ENCODE measurements at regions not wholly inside any gene's neighbourhood (a gene's known extent, or its start where the extent isn't known, plus 50 kb on each side); places are given as distances from the start of the nearest gene placed in this dataset.
A peak's percentile ranks its signal among the peaks of the same experiment; 100 is the strongest.

GRCh38 chr2:163367825-163368582, 367.8 kb downstream of the FIGN start:
- no peak for DNase-seq

- DNase-seq = no peak
Observed at GRCh38 chr2:163364736-163365135, 371.1 kb downstream of the FIGN start.

GRCh38 chr2:163353551-163353950, 382.3 kb downstream of the FIGN start:
- DNase-seq = no peak

GRCh38 chr2:163351966-163352365, 383.8 kb downstream of the FIGN start:
- DNase-seq = no peak

- no peak for DNase-seq
Observed at GRCh38 chr2:163351143-163351542, 384.7 kb downstream of the FIGN start.

DNA sequence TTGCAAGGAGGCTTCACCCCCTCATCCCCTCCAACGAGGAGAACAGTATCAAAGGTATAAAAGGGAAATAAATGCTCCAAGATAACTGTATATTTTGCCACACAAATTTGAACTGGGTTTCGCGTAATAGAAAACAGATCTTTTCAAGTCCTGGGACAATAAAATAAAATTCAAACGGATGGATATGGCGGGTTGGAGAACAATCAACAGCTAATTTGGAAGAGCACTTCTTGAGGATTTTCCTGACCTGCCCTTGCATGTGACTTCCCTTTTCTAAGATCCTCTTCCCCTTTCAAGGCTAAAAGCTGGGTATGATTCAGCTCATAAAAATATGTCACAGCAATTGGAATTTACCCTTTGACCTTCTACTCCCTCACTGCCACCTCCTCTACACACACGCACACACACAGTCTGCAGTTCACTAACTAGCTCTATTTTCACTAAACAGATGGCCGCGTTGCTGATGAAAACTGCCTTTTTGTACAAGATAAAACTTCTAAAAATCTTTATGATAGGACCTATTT, 386.9 kb downstream of the FIGN start:
- DNase-seq = peak; percentile 56 to 92 (median 78)

GRCh38 chr2:163347982-163348856, 387.6 kb downstream of the FIGN start:
- peak; percentile 45 to 68 (median 65) for DNase-seq

- peak; percentile 47 to 82 (median 70) for DNase-seq
Observed at GRCh38 chr2:163345795-163346573, 389.8 kb downstream of the FIGN start.

- no peak for DNase-seq
Observed at GRCh38 chr2:163343316-163343715, 392.5 kb downstream of the FIGN start.

DNA sequence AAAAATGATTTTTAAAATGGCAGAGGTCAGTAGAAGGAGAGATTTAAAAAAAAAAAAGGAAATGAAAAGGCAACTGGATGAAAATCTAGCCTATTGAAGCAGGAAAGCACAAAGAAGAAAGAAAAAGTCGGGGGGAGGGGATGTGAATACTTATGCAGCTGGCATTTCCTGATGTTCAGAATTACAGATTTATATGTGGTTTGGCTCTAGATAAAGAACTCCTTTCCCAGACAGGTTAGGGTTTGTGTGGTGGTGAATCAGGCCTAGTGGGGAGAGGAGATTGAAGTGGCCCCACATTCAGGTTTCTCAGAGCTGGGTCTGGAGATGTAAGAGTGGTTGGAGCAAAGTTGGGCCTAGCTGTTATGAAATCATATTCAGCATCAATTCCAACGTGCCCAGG, 394.4 kb downstream of the FIGN start:
- DNase-seq = no peak

GRCh38 chr2:163338270-163338669, 397.5 kb downstream of the FIGN start:
- DNase-seq = no peak

DNA sequence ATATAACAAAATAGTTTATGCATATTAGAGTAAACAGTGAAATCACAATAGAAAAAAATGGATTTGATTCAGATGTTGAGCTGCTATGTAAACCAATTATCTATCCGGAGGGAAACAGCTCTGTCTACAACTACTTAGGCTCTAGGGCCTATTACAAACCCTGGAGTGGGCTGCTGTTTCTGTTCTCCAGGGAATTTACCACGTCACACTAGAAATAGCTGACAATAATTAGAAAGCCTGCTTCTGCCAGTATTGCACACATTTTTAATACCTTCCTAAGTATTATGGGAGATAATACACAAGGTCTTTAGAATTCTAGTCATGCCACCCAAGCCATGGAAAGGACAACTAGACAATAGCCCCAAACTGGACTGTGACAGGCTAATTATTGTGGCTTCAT, 411.1 kb downstream of the FIGN start:
- DNase-seq = no peak

DNA sequence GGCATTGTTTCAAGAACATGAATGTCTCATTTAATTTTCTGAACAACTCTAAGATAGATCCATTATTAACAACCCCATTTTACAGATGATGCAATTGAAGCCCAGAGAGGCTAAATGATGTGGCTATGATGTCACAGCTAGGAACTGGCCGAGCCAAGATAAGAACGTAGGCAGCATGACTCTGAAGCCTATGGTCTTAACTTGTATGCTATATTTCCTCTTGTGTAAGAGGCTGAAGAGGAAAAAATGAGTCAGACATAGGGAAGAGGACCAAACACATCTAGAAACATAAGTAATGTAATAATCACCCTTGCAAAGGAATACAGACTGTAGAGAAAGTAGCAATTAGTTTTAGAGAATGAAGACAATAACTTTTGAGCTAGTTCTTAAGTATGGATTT, 416.8 kb downstream of the FIGN start:
- DNase-seq = peak in 2 of 4 experiments; percentile 9 to 26

- DNase-seq = no peak
Observed at GRCh38 chr2:163314712-163315111, 421.1 kb downstream of the FIGN start.

DNA sequence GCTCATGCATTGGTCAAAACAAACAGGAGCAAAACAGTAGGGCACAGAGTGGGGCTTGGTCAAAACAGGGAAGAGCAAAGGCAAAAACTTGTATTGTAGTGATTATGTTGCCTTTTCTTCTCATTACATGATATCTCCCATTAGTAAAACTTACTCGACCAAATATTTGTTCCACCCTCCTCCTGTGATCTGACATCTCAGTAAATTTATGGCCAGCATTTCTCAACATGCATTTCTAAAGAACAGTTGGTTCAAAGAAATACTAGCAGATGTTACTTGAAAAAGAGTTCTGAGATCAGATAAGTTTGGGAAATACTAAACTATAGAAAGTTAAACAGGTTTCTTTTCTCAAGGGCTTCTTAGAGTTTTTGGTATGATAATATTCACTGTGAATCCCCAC, 423.1 kb downstream of the FIGN start:
- DNase-seq = no peak

DNA sequence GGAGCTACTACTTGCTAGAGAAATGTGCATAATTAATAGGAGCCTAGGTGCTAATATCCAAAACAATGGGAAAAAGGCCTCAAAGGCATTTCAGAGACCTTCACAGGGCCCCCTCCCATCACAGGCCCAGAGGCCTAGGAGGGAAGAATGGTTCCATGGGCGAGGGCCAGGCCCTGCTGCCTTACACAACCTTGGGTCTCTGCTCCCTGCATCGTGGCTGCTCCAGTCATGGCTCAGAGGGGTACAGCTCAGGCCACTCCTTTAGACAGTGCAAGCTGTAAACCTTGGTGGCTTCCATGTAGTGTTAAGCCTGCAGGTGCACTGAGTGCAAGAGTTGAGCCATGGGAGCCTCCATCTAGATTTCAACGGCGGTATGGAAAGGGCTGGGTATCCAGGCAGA, 429.2 kb downstream of the FIGN start:
- no peak for DNase-seq

DNA sequence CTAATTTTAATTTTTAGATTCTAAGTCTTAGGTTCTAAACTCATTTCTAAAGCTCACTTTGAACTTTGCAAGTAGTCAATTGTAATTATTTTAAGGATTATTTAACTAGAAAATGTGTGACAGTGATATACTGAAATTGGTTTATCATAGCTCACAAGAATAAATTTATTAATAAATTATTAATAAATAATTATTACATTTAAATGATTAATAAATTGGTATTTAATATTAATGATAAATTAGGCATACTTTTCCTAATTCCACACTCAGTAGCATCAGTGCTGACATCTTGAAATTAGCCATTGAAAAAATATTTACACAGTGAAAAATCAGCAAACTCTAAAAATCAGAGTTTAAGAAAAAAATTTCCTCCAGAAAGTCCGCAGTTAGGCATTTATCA, 433.7 kb downstream of the FIGN start:
- no peak for DNase-seq

GRCh38 chr2:163291790-163292189, 444.0 kb downstream of the FIGN start:
- no peak for DNase-seq

- no peak for DNase-seq
Observed at GRCh38 chr2:163281717-163282116, 443.1 kb upstream of the KCNH7 start.

DNA sequence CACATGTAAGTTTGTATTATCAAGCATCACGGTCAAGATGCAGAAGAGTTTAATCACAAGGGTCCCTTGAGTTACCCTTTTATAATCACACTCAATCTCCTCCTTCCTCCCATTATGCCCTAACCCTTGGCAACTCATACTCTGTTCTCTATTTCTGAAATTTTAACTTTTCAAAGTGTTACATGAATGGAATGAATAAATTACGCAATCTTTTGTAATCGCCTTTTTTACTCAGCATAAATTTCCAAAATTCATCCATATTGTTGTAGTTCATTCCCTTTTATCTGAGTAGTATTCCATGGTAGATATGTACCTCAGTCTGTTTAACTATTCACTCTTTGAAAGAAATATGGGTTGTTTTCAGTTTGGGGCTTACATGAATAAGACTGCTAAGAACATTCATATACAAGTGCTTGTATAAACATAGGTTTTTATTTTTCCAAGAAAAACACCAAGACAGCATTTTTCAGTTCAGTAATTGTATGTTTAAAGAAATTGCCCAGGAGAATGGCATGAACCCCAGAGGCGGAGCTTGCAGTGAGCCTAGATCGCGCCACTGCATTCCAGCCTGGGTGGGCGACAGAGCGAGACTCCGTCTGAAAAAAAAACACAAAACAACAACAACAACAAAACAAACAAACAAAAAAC, 430.9 kb upstream of the KCNH7 start:
- DNase-seq = no peak

- DNase-seq = no peak
Observed at GRCh38 chr2:163266772-163267171, 428.2 kb upstream of the KCNH7 start.

GRCh38 chr2:163265562-163265961, 427.0 kb upstream of the KCNH7 start:
- DNase-seq = no peak
